Testis (tissue), 2 donors: ENCODE measurements at regions not wholly inside any gene's neighbourhood (a gene's known extent, or its start where the extent isn't known, plus 50 kb on each side); places are given as distances from the start of the nearest gene placed in this dataset.

ENCODE experiments used
- DNase-seq: peaks from one replicate; pipeline ENCODE4 v3.0.0-alpha.2; 2019
- H3K27ac ChIP-seq, 2 donors: fragments of 200-600 bp; sonication (generic); one replicate each; pipeline ENCODE4 v1.5.1; 2019
- H3K27me3 ChIP-seq: fragments of 200-600 bp; sonication (generic); one replicate; pipeline ENCODE4 v1.5.1; 2019
- H3K36me3 ChIP-seq: fragments of 200-600 bp; sonication (generic); one replicate; pipeline ENCODE4 v1.5.1; 2017; ENCODE audit warnings: low read depth; ENCODE audit errors: missing control alignments
- H3K4me1 ChIP-seq: fragments of 200-600 bp; sonication (generic); one replicate; pipeline ENCODE4 v1.5.1; 2019
- H3K4me3 ChIP-seq, 2 donors: fragments of 200-600 bp; sonication (generic); one replicate each; pipeline ENCODE4 v1.5.1; 2017 to 2019
- H3K9me3 ChIP-seq: fragments of 200-600 bp; sonication (generic); one replicate; pipeline ENCODE4 v1.5.1; 2017
- POLR2A ChIP-seq: fragments of 450-650 bp; IDR thresholded peaks from one replicate; pipeline ENCODE4 v1.6.1; 2017; ENCODE audit warnings: antibody characterized with exemption, mild to moderate bottlenecking, moderate library complexity
- WGBS, 2 donors: methylation state at CpG; one replicate each; pipeline ENCODE4 v1.1.5; 2018; 5-methylcytosine and 5-hydroxymethylcytosine counted together
- intact Hi-C: fragments of 100-400 bp; cut with DNase I; formaldehyde crosslinking; loops from one replicate; pipeline ENCODE4 v1.15.1; 2023; ENCODE audit warnings: low total_unique reads
- TF ChIP-seq, protein P1 (sequence below), 3 experiments: fragments of 450-650 bp in 2 of 3; fragments of 200-600 bp in 1 of 3; sonication (generic) in 1 of 3; IDR thresholded peaks; one replicate each; pipeline ENCODE4 v1.5.1; 2016 to 2019; ENCODE audit warnings: antibody characterized with exemption in 3 of 3, mild to moderate bottlenecking in 2 of 3, moderate library complexity in 1 of 3

DNA sequence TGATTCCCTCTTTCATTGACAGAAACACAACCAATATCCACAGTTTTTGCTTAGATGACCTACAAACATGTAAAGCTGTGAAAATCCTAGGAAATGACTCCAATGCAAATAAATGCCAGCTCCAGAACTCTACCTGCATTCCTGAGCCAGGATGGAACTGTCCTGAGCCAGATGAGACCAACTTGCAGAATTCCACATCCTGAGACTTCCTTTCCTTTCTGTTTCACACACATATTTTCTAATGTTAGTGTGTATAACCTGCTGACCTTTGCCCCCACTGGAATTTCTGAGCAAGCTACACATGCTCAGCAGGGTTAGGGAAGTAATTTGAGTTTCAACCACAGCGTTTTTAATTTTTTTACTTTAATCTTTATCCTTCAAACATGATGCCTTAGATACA lies 69.6 kb upstream of the ADGRF1 start:
- Histone ChIP-seq H3K4me1 (no peaks in the 10 kb centered on the region), H3K27ac (no peak overlapping the region), H3K36me3 (no peaks in the 10 kb centered on the region), H3K4me3 (no peak overlapping the region), H3K27me3 (no peaks in the 10 kb centered on the region), H3K9me3 (no peaks in the 10 kb centered on the region)
- intact Hi-C loops: no loop called here
- no peak for DNase-seq
- WGBS, 2 donors: 61 to 71% methylated on average over 1 of the region's 1 CpG
- TF ChIP-seq, protein P1, sequence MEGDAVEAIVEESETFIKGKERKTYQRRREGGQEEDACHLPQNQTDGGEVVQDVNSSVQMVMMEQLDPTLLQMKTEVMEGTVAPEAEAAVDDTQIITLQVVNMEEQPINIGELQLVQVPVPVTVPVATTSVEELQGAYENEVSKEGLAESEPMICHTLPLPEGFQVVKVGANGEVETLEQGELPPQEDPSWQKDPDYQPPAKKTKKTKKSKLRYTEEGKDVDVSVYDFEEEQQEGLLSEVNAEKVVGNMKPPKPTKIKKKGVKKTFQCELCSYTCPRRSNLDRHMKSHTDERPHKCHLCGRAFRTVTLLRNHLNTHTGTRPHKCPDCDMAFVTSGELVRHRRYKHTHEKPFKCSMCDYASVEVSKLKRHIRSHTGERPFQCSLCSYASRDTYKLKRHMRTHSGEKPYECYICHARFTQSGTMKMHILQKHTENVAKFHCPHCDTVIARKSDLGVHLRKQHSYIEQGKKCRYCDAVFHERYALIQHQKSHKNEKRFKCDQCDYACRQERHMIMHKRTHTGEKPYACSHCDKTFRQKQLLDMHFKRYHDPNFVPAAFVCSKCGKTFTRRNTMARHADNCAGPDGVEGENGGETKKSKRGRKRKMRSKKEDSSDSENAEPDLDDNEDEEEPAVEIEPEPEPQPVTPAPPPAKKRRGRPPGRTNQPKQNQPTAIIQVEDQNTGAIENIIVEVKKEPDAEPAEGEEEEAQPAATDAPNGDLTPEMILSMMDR (IDR thresholded peaks at IDR 0.05): no peak
- no peak for TF ChIP-seq POLR2A

DNA sequence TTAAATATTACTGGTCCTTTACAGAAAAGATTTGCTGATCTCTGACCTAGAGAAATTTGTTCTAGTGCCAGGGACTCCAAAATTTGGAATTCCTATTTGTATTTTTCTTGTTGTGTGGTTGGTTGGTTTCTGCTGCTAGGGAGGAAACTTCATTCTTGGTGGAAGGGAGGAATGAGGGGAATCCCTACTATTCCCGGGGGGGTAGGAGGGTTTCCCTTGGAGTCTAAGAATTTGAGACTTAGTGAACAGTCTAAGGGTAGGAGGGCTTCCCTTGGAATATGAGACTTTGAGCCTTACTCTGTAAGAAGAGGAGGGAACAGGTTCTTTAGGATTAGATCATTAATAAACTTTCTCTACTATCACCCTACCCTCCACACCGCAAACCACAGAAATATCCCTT lies 67.1 kb upstream of the ADGRF1 start:
- 67 to 81% methylated on average over 2 of the region's 2 CpGs for WGBS, 2 donors
- no peaks in the 10 kb centered on the region for H3K27me3 ChIP-seq
- intact Hi-C loops: no loop called here
- H3K36me3 ChIP-seq: no peaks in the 10 kb centered on the region
- no peak overlapping the region for H3K27ac ChIP-seq
- H3K4me1 ChIP-seq: no peaks in the 10 kb centered on the region
- TF ChIP-seq, protein P1 (IDR thresholded peaks at IDR 0.05): no peak
- no peak for TF ChIP-seq POLR2A
- H3K4me3 ChIP-seq: no peak overlapping the region
- H3K9me3 ChIP-seq: no peaks in the 10 kb centered on the region
- no peak for DNase-seq

DNA sequence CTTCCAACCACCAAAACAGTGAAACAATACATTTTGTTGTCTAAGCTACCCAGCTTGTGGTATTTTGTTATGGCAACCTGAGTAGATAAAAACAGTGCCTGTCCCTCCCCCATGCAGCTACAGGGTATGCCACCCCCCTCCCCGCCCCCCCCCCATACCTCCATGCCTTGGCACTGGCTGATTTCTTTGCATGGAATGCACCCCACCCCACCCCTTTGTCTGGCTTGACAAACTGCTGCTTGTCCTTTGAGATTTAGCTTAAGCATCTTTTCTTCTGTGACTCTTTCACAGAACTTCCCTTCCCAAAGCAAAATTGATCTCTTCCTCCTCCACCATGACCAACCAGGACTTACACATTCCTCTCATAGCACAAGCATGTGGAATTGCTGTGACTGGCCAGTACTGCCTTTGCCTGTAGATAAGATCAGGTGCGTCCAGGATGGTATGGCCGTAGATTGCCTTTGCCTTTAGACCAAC lies 64.6 kb upstream of the ADGRF1 start:
- Histone ChIP-seq H3K9me3 (no peaks in the 10 kb centered on the region), H3K36me3 (no peaks in the 10 kb centered on the region), H3K4me3 (no peak overlapping the region), H3K4me1 (no peaks in the 10 kb centered on the region), H3K27ac (no peak overlapping the region), H3K27me3 (no peaks in the 10 kb centered on the region)
- no peak for DNase-seq
- intact Hi-C loops: no loop called here
- 76 to 84% methylated on average over 2 to 3 of the region's 3 CpGs for WGBS, 2 donors
- TF ChIP-seq, protein P1 (IDR thresholded peaks at IDR 0.05): no peak
- no peak for TF ChIP-seq POLR2A

DNA sequence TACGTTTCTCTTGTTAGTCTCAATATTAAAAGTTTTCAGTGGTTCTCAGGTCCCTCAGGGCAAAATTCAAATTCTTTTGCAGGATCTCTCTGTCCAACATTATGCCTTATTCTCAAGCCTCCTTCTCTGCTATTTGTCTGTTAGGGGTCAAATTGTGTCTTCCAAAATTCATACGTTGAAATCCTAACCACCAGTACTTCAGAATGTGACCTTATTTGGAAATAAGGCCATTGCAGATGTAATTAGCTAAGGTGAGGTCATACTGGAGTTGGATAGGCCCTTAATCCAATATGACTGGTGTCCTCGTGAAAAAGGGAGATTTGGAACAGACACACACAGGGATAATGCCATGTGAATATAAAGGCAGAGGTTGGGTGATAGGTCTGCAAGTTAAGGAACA lies 64.1 kb upstream of the ADGRF1 start:
- no peak overlapping the region for H3K4me3 ChIP-seq
- WGBS, 2 donors: 46 to 58% methylated on average over 3 of the region's 3 CpGs
- H3K27me3 ChIP-seq: no peaks in the 10 kb centered on the region
- no peaks in the 10 kb centered on the region for H3K4me1 ChIP-seq
- intact Hi-C loops: no loop called here
- no peak overlapping the region for H3K27ac ChIP-seq
- H3K36me3 ChIP-seq: no peaks in the 10 kb centered on the region
- DNase-seq: no peak
- no peaks in the 10 kb centered on the region for H3K9me3 ChIP-seq
- TF ChIP-seq POLR2A: no peak
- TF ChIP-seq, protein P1 (IDR thresholded peaks at IDR 0.05): no peak

DNA sequence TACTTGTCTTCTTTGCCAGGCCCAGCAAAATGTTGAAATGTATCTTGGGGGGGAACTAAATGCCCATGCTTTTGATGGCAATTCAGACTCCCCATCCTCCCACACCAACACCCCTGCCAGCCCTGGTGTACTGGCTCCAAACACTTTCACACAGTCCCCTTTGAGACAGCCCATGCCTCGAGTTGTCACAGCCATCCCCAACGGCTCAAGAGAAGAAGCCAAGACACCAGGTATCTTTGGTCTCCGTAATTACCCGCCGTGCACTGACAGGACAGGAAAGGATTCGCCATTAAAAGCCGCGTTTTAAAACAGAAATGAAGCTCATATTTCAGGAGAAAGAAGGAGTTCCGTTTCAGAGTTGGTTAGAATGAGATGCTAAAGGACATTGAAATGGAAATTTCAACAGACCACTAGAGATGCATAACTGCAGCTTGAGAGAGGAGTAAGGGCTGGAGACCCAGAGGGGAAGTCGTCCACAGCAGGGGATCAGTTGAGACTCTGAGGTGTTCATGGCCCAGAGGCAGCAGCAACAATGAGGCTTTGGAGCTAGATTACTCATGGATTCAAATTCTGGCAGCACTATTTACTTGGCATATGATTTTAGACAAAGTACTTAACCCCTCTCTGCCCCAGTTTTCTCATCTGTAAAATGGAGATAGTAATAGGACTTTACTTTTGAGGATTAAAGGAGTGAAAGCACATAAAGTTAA lies 63.5 kb upstream of the ADGRF1 start:
- intact Hi-C loops: no loop called here
- Histone ChIP-seq H3K4me1 (no peaks in the 10 kb centered on the region), H3K9me3 (no peaks in the 10 kb centered on the region), H3K36me3 (no peaks in the 10 kb centered on the region), H3K27me3 (no peaks in the 10 kb centered on the region), H3K4me3 (no peak overlapping the region), H3K27ac (no peak overlapping the region)
- TF ChIP-seq POLR2A: no peak
- TF ChIP-seq, protein P1 (IDR thresholded peaks at IDR 0.05): no peak
- WGBS, 2 donors: 74 to 82% methylated on average over 10 of the region's 10 CpGs
- no peak for DNase-seq
